Ishikawa (cell line): ENCODE measurements at regions not wholly inside any gene's neighbourhood (a gene's known extent, or its start where the extent isn't known, plus 50 kb on each side); places are given as distances from the start of the nearest gene placed in this dataset.

Experiments
- CREB1 ChIP-seq: IDR thresholded peaks from 2 replicates; pipeline ENCODE4 v1.6.1; 2012; ENCODE audit warnings: low read depth
- EGR1 ChIP-seq: IDR thresholded peaks from 2 replicates; pipeline ENCODE4 v1.6.1; 2012
- EP300 ChIP-seq: IDR thresholded peaks from 2 replicates; pipeline ENCODE4 v1.6.1; 2012; ENCODE audit warnings: borderline replicate concordance
- FOXM1 ChIP-seq: IDR thresholded peaks from 2 replicates; pipeline ENCODE4 v1.6.1; 2012; ENCODE audit warnings: low read depth, borderline replicate concordance
- NFIC ChIP-seq: IDR thresholded peaks from 2 replicates; pipeline ENCODE4 v1.6.1; 2012
- TAF1 ChIP-seq: IDR thresholded peaks from 2 replicates; pipeline ENCODE4 v1.6.1; 2012; ENCODE audit warnings: low read depth, mild to moderate bottlenecking
- TCF12 ChIP-seq: IDR thresholded peaks from 2 replicates; pipeline ENCODE4 v1.6.1; 2012; ENCODE audit warnings: low read depth
- YY1 ChIP-seq: IDR thresholded peaks from 2 replicates; pipeline ENCODE4 v1.6.1; 2012; ENCODE audit warnings: low read depth
- TF ChIP-seq, protein P1 (sequence below): IDR thresholded peaks from 2 replicates; pipeline ENCODE4 v1.6.1; 2012; ENCODE audit warnings: low read depth, mild to moderate bottlenecking
- TF ChIP-seq, protein P2 (sequence below): IDR thresholded peaks from 2 replicates; pipeline ENCODE4 v1.6.1; 2012

DNA sequence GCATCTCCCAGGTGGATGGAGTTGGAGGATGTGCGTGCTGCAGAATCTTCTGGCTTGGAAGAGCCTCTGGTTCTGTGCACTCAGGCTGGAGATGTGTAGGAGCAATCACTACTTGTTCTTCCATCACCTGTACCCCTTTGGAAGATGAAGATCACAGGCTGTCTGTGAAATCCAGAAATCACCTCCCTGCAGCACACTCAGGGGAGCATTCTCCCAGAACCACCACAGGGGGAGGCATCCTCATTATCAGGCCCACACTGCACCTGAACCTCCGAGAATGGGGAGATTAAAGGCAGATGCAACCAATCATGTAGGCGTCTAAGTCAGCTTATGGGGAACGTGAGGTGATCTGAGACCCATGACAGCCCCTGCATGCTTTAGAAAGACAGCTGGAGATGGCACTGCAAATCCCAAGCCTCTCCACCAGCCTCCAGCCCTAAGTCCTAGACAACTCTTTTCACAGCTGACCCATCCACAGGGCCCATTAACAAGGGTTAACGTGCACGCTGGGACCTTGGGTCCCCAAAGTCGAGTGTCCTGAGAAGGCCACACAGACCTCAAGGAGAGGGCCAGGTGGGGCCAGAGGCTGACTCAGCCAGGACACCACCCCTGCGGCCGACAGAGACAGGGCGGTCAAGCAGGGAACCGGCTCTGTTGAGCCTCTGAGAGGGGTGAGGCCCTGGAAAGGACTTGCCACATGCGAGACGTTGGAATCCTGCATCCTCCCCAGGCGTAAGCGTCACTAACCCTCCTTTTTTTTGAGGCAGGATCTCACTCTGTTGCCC, 314.9 kb downstream of the EIPR1 start:
- TF ChIP-seq, protein P1, sequence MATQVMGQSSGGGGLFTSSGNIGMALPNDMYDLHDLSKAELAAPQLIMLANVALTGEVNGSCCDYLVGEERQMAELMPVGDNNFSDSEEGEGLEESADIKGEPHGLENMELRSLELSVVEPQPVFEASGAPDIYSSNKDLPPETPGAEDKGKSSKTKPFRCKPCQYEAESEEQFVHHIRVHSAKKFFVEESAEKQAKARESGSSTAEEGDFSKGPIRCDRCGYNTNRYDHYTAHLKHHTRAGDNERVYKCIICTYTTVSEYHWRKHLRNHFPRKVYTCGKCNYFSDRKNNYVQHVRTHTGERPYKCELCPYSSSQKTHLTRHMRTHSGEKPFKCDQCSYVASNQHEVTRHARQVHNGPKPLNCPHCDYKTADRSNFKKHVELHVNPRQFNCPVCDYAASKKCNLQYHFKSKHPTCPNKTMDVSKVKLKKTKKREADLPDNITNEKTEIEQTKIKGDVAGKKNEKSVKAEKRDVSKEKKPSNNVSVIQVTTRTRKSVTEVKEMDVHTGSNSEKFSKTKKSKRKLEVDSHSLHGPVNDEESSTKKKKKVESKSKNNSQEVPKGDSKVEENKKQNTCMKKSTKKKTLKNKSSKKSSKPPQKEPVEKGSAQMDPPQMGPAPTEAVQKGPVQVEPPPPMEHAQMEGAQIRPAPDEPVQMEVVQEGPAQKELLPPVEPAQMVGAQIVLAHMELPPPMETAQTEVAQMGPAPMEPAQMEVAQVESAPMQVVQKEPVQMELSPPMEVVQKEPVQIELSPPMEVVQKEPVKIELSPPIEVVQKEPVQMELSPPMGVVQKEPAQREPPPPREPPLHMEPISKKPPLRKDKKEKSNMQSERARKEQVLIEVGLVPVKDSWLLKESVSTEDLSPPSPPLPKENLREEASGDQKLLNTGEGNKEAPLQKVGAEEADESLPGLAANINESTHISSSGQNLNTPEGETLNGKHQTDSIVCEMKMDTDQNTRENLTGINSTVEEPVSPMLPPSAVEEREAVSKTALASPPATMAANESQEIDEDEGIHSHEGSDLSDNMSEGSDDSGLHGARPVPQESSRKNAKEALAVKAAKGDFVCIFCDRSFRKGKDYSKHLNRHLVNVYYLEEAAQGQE: no peak
- TF ChIP-seq TAF1: no peak
- TF ChIP-seq EGR1: no peak
- no peak for TF ChIP-seq CREB1
- TF ChIP-seq NFIC: no peak
- no peak for TF ChIP-seq EP300
- TF ChIP-seq TCF12: no peak
- no peak for TF ChIP-seq FOXM1
- TF ChIP-seq, protein P2, sequence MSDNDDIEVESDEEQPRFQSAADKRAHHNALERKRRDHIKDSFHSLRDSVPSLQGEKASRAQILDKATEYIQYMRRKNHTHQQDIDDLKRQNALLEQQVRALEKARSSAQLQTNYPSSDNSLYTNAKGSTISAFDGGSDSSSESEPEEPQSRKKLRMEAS: no peak
- no peak for TF ChIP-seq YY1
